ENCODE measurements at regions not wholly inside any gene's neighbourhood (a gene's known extent, or its start where the extent isn't known, plus 50 kb on each side); places are given as distances from the start of the nearest gene placed in this dataset.

- DNase-seq (ENCODE audit: low spot score) (no peak), ATAC-seq (ENCODE audit: insufficient number of reproducible peaks, low FRiP score, low read depth) (no peak)
- Histone ChIP-seq H3K36me3 (no peaks in the 10 kb centered on the region), H3K4me1 (ENCODE audit: control insufficient read depth in 1 of 2, low read depth in 2 of 2) (no peaks in the 10 kb centered on the region), H3K9me3 (peaks cover 3% of the 10 kb centered on the region), H3K4me3 (no peak overlapping the region), H3K27ac (no peak overlapping the region), H3K27me3 (replicated peaks; ENCODE audit: insufficient read depth) (no peaks in the 10 kb centered on the region)
- TF ChIP-seq CTCF (IDR thresholded peaks at IDR 0.05), result no peak
Measured at GRCh38 chr12:17148706-17149105, 542.7 kb upstream of the LMO3 start.

- TF ChIP-seq CTCF (IDR thresholded peaks at IDR 0.05), result no peak
- ATAC-seq (ENCODE audit: insufficient number of reproducible peaks, low FRiP score, low read depth), result no peak
- Histone ChIP-seq H3K36me3 (no peaks in the 10 kb centered on the region), H3K27ac (no peak overlapping the region), H3K9me3 (no peaks in the 10 kb centered on the region), H3K4me3 (no peak overlapping the region), H3K27me3 (replicated peaks; ENCODE audit: insufficient read depth) (no peaks in the 10 kb centered on the region), H3K4me1 (ENCODE audit: control insufficient read depth in 1 of 2, low read depth in 2 of 2) (no peaks in the 10 kb centered on the region)
- DNase-seq (ENCODE audit: low spot score), result no peak
Measured at GRCh38 chr12:17142856-17143255, 536.9 kb upstream of the LMO3 start.

- no peaks in the 10 kb centered on the region for H3K4me1 ChIP-seq (ENCODE audit: control insufficient read depth in 1 of 2, low read depth in 2 of 2)
- no peaks in the 10 kb centered on the region for H3K9me3 ChIP-seq
- H3K27me3 ChIP-seq (replicated peaks; ENCODE audit: insufficient read depth), result no peaks in the 10 kb centered on the region
- no peak for ATAC-seq (ENCODE audit: insufficient number of reproducible peaks, low FRiP score, low read depth)
- DNase-seq (ENCODE audit: low spot score), result no peak
- no peak for TF ChIP-seq CTCF (IDR thresholded peaks at IDR 0.05)
- H3K27ac ChIP-seq, result no peak overlapping the region
- H3K36me3 ChIP-seq, result no peaks in the 10 kb centered on the region
- no peak overlapping the region for H3K4me3 ChIP-seq
Measured at GRCh38 chr12:17139931-17140330, 534.0 kb upstream of the LMO3 start.

GRCh38 chr12:17137396-17137795 is 531.4 kb upstream of the LMO3 start:
- Histone ChIP-seq H3K4me3 (no peak overlapping the region), H3K36me3 (no peaks in the 10 kb centered on the region), H3K27me3 (replicated peaks; ENCODE audit: insufficient read depth) (no peaks in the 10 kb centered on the region), H3K9me3 (no peaks in the 10 kb centered on the region), H3K27ac (no peak overlapping the region), H3K4me1 (ENCODE audit: control insufficient read depth in 1 of 2, low read depth in 2 of 2) (no peaks in the 10 kb centered on the region)
- no peak for TF ChIP-seq CTCF (IDR thresholded peaks at IDR 0.05)
- ATAC-seq (ENCODE audit: insufficient number of reproducible peaks, low FRiP score, low read depth) (no peak), DNase-seq (ENCODE audit: low spot score) (no peak)

- H3K4me3 ChIP-seq, result no peak overlapping the region
- no peak overlapping the region for H3K27ac ChIP-seq
- TF ChIP-seq CTCF (IDR thresholded peaks at IDR 0.05), result no peak
- ATAC-seq (ENCODE audit: insufficient number of reproducible peaks, low FRiP score, low read depth) (no peak), DNase-seq (ENCODE audit: low spot score) (no peak)
- no peaks in the 10 kb centered on the region for H3K36me3 ChIP-seq
- no peaks in the 10 kb centered on the region for H3K9me3 ChIP-seq
- H3K27me3 ChIP-seq (replicated peaks; ENCODE audit: insufficient read depth), result no peaks in the 10 kb centered on the region
- H3K4me1 ChIP-seq (ENCODE audit: control insufficient read depth in 1 of 2, low read depth in 2 of 2), result no peaks in the 10 kb centered on the region
Measured at GRCh38 chr12:17134315-17134714, 528.4 kb upstream of the LMO3 start.
